GM12878 (cell line): ENCODE measurements at regions not wholly inside any gene's neighbourhood (a gene's known extent, or its start where the extent isn't known, plus 50 kb on each side); places are given as distances from the start of the nearest gene placed in this dataset.

Experiments used
- ATF2 ChIP-seq: IDR thresholded peaks from 2 replicates; pipeline ENCODE4 v1.6.1; 2012; ENCODE audit warnings: low read length, inconsistent platforms
- BHLHE40 ChIP-seq, 2 experiments: fragments of 450-650 bp in 1 of 2; IDR thresholded peaks; 2 replicates each; pipeline ENCODE4 v1.6.1; 2011 to 2017; ENCODE audit warnings: low read depth in 2 of 2, borderline replicate concordance in 1 of 2, improper control_type of control experiment in 1 of 2, low read length in 1 of 2, mild to moderate bottlenecking in 1 of 2
- ESRRA ChIP-seq: IDR thresholded peaks from 2 replicates; pipeline ENCODE4 v1.6.1; 2012; ENCODE audit warnings: mild to moderate bottlenecking, low read length, improper control_type of control experiment
- SMC3 ChIP-seq: IDR thresholded peaks from 2 replicates; pipeline ENCODE4 v1.6.1; 2011; ENCODE audit warnings: low read length, improper control_type of control experiment, borderline replicate concordance
- ZBED1 ChIP-seq: IDR thresholded peaks from 2 replicates; pipeline ENCODE4 v1.6.1; 2016; ENCODE audit warnings: borderline replicate concordance

- TF ChIP-seq ESRRA (no peak), ATF2 (no peak), SMC3 (no peak), BHLHE40 (IDR thresholded peaks at IDR 0.05; ENCODE audit: borderline replicate concordance in 1 of 2, low read depth in 2 of 2, low read length in 1 of 2) (no peak), ZBED1 (no peak)
Measured at GRCh38 chr2:65842104-65842503, 409.7 kb upstream of the SPRED2 start.
